ENCODE measurements at regions not wholly inside any gene's neighbourhood (a gene's known extent, or its start where the extent isn't known, plus 50 kb on each side); places are given as distances from the start of the nearest gene placed in this dataset.

DNA sequence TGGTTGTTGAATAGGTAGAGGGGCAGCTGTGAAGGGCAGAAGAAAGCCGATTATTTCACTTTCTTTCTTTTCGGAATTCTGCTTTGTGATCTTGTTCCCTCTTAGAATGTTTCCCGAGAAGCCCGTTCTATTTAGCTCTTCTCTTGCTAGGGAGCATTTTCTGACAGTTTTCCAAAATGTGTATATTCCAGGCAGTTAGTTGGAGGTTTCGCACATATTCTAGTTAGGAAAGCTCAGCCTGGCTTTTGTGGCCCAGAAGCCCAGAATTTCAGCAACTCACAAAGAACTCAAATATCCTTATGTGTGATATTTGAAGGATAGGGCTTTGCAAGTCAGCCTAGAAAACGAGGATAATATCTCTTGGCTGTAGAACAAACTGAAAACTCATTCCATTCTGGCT lies 461.0 kb upstream of the C9orf72 start:
- DNase-seq = no peak

DNA sequence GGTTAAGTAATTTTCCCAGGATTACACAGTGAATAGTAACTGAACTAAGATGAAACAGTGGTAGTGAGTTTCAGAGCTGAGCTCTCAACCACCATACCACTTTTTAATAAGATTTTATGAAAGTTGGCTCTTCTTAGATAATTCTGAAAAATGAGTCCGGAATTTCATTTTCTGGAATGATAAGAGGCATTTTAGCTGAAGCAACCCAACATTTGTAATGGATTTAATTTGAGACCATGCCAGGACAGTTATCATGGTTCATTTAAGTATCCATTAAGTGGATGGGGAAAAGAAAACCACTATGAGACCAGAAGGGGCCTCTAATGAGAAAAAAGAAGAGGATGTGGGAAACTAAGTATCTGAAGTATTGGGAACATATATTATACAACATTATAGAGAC lies 464.7 kb upstream of the C9orf72 start:
- no peak for DNase-seq

DNA sequence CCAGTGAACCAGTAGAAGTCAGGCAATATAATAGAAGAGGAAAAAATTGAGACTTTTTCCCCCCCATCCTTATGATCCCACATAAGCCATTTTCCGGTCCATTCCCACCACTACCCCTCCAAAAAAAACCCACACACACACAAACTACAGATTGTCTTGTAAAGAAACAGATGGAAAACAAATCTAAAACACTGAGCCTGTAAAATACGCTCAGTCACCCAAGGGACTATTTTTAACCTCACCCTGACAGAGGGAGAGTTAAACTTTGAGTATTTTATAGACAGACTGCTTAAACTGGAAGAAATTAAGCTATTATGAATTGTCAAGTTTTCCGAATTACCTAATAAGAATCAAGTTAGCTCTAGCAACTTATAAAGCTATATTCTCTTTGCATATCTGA lies 471.8 kb upstream of the C9orf72 start:
- DNase-seq = no peak

DNA sequence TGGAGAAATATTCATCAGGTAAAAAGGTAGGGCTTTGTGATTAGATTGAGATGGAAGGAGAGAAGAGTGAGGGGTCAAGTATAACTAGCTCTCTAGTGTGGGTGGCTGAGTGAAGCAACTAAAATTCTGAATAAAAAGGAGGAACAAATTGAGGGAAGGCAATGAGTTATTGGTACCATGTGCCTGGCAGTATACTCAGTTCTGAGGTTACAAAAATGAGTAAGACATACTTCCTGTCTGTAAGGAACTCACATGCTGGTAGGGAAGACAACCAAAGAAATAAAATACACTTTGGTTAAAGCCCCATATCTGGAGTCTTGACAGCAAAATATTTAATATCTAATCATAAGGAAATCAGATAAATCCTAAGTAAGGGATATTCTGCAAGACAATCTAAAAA lies 476.8 kb upstream of the C9orf72 start:
- no peak for DNase-seq

DNA sequence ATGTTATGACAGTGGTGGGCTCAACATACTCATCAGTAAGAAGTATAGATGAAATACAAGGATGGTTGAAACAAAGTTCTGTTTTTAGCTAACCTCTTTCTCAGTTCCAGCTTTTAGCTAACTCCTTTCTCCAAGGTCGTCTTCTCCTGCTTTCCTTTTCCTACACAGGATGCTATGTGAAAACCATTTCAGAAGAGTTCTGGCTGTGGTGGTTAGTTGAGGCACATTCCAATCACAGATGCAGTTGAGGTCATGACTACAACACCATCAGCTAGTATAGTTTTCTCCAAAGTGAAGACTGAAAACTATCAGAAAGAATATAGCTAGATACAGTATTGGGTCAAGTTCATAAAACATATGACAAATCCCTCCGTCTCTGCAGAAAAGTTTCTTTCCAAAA lies 477.7 kb upstream of the C9orf72 start:
- DNase-seq = no peak

DNA sequence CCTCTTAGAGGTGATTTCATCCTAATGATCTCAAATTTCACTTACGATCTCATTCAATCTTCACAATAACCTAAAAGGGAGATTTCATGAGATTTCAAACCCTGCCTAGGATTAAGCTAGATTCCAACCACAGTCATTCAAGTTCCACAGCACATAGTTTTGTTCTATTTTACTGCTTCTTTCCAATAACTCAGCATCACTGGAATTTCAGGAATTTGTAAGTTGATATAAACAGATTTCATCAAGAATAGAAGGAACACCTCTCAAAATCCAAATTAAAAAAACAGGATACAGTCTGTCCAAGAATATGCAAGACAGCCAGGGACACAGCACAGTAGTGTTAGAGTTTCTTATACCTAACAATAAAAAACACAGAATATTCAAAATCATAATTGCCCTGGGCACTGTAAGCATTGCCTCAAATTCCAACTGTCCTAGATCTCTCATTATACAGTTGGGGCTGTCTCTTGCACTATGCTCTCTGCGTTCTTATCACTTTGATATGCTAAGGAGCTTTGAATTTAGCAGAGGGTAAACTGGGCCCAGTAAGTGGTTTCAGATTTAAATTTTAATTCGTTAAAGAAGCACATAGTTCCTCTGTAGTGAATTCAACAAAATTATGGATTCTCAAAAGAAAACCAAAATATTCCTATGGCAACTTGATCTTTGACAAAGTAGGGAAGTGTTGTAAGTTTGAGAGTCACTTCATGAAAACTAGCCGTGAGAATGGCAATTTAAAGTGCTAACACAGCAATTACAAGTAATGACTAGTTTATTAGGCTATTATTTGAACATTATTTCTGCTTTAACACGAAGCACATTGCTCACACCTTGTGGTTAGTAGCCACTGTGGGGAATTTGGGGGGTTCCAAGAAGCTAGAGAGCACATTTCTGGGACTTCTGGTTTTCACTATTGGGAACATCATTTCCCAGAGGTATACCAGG lies 478.6 kb upstream of the C9orf72 start:
- no peak for DNase-seq

DNA sequence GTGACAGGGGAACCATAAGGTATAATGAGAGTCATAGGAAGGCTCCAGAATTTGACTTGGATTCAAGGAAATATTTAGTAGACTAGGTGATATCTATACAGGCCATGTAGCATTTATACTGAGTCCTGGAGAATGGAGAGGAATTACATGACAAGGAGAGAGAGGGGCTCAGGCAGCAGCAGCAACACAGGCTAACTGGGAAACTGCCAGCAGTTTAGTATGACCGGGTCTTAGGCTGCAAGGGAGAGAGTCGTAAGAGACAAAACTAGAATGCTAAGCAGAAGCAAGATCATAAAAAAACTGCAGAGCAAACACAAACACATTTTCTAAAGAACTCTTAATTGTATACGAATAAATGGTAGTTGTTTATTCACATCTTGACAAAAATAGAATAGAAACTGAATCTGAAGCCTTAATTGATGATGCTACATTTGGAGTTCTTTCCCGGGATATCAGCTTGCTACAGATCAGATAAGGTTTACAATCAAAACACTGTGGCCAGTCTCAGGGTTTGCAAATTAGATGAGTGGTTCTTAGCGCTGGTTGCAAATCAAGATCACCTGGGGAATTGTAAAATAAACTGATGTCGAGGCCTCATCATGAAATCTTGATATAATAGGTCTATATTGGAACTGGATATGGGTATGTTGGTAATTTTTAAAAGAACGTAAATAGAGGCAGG lies 480.0 kb upstream of the C9orf72 start:
- DNase-seq = no peak

DNA sequence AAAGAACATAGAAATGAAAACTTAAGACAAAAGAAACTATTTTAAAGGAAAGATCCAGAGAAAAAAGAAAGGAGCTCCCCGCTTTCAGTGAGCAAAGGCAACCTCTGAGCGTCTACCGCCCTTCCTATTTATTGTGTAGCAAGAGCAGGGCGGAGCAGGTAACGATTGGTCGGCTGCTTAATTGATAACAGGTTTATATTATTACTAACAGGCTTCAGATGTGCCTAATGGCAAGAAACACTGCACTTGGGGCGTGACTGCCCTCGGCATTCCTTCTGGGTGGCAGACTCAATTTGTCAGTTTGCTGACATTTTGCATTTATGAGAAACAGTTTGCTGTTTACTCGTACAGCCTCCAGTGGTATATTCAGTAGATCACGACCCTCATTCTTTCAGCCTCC lies 482.7 kb upstream of the C9orf72 start:
- no peak for DNase-seq

DNA sequence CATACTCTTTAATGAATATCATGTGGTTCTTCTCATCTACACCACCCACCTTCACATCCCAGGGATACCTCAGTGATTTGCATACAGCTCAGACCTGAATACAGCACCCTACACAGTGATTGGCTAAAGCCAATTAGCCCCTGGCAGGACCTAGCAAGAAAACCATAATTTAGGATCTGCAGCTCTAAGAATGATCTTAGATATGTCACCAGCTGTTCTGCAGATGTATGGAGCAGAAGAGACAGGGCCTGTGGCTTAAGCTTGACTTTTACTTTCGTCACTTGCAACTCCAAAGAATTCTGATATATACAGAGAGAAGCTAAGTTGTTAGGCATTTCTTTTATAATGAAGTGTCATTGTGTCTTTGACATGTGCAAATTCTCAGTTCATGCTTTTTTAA lies 483.2 kb upstream of the C9orf72 start:
- DNase-seq = no peak

DNA sequence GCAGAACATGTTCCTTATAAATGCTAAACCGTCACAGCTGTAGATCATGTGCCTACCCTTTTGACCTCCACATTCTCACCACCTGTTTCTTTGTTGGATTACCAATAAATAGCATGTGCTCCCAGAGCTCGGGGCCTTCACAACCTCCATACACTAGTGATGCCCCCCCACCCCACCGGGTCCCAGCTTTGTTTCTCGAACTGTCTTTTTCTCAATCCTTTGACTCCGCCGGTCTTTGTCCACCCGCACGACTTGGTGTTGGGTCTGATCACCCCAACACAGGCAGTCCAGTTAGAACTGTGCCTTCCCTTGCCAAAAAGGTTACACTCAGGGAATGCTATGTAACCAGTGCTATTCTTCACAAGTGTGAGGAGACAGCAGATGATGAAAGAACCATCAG lies 485.9 kb upstream of the C9orf72 start:
- DNase-seq = no peak

DNA sequence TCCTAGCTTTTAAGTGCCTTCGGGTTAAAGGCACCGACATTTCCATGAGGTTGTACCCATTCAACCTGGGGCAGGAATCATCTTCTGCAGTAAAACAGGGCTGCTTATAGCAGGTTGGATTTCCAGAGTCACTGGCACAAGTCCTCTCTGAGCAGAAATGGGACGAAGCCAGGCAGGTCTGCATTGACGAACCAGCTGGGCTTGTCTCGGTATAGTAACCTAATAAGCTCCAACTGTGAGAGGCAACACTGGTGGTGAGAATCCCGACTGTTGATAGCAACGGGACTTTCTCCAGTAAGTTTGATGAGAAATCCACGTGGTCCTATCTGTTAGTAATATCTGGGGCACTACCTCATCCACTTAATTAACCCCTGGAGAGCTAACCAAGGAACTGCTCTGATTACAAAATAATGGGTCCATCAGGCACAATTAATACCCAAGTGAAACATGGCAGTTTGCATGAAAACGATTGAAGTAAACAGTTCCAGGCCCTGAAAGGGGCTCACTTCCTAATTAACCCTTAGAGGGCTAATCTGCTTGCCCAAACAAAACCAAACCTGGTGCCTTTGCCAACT lies 491.0 kb upstream of the C9orf72 start:
- DNase-seq = no peak

DNA sequence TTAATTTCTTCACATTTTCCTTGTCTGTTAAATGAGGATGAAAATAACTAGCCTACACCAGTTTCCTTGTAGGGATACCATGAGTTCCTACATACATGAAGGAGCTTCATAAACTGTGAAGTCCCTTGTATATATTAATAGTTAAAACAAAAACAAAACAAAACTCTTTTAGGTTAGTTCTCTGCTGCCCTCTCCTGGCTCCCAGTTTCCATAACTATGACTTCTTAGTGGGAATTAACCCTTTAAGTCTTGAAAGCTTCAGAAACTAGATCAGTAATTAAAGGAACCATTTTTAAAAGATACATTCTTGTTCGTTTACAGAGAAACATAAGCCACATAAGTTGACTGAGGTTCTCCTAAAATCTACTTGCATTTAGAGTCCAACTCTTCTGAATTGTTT lies 500.0 kb upstream of the C9orf72 start:
- no peak for DNase-seq

DNA sequence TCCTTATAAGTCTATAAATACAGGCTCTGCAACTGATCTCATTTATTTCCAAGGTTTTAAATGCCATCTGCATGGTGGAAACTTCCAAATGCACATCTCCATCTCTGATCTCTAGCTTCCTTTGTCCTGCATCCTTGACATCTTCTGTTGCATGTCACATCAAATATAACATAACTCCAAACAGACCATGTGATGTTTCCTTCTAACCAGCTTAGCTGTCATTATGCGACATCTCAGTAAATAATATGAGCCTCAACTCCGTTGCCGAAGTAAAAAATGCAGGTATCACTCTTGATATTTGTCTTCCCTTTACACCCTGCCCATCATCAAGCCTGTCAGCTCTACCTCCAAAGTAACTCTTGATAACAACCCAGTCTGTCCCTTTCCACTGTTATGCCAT lies 506.4 kb upstream of the C9orf72 start:
- no peak for DNase-seq

DNA sequence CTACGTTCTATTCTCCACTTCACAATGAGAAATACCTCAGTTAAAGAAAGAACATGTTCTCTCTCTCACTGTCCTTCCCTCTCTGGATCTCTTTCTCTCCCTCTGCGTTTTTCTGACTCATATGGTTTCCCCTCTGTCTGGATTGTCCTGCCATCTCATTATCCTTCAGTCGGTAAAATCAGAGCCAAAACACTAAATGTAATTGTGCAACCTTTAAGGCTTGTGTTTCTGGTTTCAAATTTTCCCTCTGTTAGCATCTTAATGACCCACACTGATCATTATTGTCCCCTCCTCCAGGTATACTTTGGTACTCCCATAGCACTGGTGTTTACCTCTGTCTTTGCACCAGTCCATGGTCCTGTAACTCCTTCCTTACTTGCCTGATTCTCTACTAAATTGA lies 509.4 kb upstream of the C9orf72 start:
- DNase-seq = no peak

DNA sequence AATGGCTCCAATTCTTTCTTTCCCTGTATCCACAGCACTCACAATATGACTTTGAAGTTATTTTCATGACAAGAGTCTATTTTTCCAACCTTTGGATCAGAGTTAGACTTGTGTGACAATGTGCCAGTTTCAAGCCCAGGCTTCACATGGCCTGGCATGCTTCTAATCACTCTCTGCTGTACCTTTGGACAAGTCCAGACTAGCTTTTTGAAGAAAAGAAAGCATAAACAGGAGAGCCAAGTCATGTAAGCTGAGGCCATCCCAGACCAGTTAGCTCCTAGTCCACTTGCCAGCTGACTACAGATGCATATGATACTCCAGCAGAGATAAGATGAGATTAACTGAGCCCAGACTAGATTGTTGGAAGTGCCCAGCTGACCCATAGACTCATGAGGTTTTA lies 513.6 kb upstream of the C9orf72 start:
- no peak for DNase-seq

DNA sequence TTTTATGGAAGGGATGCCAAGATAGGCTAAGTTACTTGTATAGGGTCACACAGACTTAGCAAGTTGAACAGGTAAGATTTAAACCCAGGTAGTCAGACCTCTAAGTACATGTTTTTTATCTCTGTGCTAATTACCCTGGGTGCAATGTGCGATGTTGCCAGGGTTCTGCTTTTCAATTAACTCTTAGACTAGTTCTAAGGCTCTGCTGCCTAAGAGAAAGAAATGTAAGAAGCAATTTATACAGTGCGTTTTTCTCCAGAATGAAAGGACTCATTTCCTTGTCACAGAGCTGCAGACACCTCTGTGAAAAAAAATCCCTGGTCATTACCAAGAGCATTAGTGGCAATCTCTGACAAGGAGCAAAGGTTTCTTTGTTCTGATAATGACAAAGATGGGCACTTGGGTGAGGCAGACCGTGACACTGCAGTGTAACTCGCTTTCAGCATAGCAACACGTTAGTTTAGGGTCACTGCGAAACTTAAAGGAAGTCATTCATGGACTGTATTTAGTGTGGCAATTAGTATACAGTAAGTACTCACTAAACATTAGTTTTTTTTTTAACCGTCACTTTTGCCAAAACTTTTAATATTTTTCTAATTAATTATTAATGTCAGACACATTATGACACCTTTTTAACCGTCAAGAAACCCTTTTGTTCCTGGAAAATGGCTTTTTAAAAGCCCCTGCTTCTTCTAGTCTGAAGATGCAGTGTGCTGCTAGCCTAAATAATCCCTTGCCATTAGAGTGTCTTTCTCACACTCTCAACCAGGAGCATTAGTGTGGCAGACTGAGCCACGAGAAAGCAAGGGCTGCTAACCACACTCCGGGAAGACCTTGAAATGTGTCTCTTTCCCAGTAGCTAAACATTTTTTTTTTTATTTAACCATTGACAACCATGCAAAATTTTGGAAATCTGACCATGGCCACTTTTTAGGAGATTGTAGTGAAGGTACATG lies 520.0 kb upstream of the C9orf72 start:
- no peak for DNase-seq

DNA sequence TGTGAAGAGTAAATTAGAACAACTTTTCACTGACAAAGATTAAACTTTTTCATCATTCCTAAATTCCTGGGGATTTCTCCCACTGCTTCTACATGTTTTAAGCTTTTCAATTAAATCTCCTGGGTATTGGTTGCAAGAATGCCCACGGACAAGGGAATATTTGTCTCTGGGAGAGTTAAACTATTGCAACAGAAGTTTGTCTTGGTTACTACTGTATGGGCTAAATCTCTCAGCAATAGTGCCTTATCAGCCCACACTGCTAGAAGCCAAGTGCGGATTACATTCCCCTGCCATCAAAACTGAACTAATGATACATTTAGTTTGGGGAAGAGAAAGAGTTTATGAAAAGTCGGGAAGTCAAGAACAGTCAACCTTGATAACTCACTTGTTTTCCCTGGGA lies 528.2 kb upstream of the C9orf72 start:
- no peak for DNase-seq

DNA sequence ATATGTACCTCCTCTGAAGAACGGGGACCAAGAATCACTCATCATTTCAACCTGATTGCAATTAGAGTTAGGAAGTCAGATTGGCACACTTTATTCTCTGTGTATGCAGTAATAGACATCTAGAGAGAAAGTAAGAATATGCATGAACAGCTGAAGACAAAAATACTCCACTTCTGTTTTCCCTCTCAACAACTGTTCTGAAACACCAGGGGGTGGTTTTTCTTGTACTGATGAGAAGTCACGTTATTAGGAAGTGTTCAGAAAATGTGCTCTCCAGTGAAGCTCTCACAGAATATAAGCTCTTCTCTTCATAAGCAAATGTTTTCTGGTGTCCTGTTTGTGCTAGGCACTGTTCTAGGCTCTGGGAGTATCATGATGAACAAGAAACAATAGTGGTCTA lies 531.7 kb upstream of the C9orf72 start:
- no peak for DNase-seq

DNA sequence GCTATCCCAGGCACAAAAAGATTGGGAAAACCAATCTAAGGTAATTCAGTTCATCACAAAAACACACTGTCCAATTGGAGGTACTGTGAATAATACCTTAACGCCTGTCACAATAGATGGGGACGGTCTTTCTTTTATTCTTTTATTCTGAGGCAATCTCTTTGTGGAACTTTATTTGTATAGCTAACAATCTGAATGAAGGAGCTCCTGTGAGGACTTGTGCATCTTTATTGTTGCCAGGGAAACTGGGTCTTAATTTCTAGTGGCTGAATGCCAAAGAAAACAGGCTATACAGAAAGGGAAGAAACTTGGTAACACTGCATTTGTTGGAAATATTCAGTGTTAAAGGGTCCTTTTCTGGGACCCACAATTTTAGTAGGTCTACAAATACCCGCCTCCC lies 546.9 kb upstream of the C9orf72 start:
- no peak for DNase-seq

DNA sequence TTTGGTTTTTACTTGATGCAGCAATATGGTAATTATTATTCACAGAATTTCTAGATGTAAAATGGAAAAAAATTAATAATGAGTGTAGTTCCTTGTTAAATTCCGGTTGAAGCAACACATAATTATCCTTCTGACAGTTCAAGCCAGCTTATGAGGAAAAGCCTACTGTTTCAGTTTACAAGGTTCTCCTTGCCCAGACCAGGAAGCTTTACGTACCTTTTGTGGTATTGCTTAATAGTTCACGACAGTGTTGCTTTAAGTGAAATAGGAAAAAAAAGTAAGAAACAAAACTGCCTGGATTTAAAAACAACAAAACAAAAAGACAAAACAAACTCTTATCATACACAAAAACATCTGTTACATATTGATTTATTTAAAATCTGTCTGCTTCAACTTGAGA lies 547.3 kb upstream of the C9orf72 start:
- DNase-seq = no peak

DNA sequence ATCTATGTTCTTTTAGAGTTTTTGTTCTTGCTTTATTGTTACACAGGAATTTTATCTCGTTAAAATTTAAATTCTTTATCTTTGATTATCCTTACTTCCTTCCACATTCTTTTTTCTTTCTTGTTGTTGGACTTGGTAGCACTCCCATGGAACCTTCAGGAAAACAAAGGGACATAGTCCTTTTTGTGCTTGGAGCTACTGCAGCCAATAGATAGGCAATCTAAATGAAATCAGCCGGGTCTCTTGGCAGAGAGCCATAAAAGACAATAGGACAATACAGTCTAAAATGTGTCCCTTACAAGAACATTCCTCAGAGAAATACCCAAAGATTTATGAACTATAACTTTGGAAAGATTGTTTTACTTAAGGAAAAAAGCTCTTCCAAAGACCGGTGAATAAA lies 548.1 kb upstream of the C9orf72 start:
- no peak for DNase-seq

DNA sequence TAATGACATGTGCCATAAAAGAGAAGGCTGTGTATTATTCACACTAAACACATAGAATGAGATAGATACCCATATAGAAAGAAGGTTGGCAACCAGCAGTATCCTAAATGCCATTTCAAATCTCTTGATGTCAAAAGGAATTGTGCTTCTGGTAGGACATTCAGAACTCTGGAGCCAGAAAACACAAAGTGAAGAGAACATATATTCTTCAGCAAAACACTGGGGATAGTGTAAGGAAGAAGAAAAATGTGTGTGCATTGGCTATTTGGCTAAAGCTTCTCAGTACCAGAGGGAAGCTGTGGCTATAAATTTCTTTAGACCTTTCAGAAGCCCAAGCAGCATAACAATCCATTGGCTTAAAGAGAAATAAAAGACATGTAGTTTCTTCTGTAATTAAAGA lies 551.6 kb upstream of the C9orf72 start:
- DNase-seq = no peak

DNA sequence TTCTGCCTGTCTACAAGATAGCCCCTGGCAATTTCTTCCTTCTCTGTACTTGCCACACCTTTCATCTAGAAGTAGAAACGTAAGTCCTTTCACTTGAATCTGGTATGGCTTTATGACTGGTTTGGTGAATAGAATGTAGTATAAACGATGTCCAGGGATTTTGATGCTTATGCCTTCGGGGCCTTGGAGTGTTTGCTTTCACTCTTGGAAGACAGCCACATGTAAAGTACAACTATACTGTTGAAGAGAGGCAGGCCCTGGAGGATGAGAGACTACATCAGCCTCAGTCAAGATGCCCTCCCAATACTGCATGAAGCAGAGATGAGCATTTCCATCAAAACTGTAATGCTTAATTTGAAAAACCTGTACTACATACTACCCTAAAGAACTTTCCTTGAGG lies 553.8 kb upstream of the C9orf72 start:
- no peak for DNase-seq

All from activated CD8-positive, alpha-beta memory T cell treated with anti-CD3 and anti-CD28 coated beads for 24 hours (primary cell).